ENCODE measurements at regions not wholly inside any gene's neighbourhood (a gene's known extent, or its start where the extent isn't known, plus 50 kb on each side); places are given as distances from the start of the nearest gene placed in this dataset.
"Not testable (repeated sequence)": the region's sequence is repeated elsewhere in the genome, so short reads cannot be mapped to it uniquely, and the experiment has no call there.

- no peaks in the 10 kb centered on the region for H3K27me3 Mint-ChIP-seq (ENCODE audit: low read depth)
- H3K4me1 Mint-ChIP-seq (ENCODE audit: low read depth) = no peaks in the 10 kb centered on the region
- peaks cover 2% of the 10 kb centered on the region for H3K36me3 Mint-ChIP-seq (ENCODE audit: low read depth)
- H3K9me3 Mint-ChIP-seq (ENCODE audit: low read depth) = peaks cover 17% of the 10 kb centered on the region
- TF ChIP-seq CTCF (IDR thresholded peaks at IDR 0.05) = no peak
- H3K4me3 Mint-ChIP-seq (ENCODE audit: unreplicated experiment) = no peak overlapping the region
- H3K27ac Mint-ChIP-seq (ENCODE audit: unreplicated experiment) = no peak overlapping the region
- DNase-seq (ENCODE audit: low spot score) = no peak
Observed at GRCh38 chrX:137930533-137930932, 364.6 kb downstream of the ZIC3 start.

GRCh38 chrX:137934214-137934613 is 368.3 kb downstream of the ZIC3 start:
- DNase-seq (ENCODE audit: low spot score) = not testable (repeated sequence)

GRCh38 chrX:137934887-137935286 is 369.0 kb downstream of the ZIC3 start:
- not testable (repeated sequence) for H3K4me1 Mint-ChIP-seq (ENCODE audit: low read depth); H3K36me3 Mint-ChIP-seq (ENCODE audit: low read depth); H3K27ac Mint-ChIP-seq (ENCODE audit: unreplicated experiment); H3K4me3 Mint-ChIP-seq (ENCODE audit: unreplicated experiment); H3K27me3 Mint-ChIP-seq (ENCODE audit: low read depth)
- H3K9me3 Mint-ChIP-seq (ENCODE audit: low read depth) = peaks cover 43% of the 10 kb centered on the region
- peak; percentile 42 for DNase-seq (ENCODE audit: low spot score)

More at GRCh38 chrX:137934214-137934613, 368.3 kb downstream of the ZIC3 start:
- not testable (repeated sequence) for H3K27ac Mint-ChIP-seq (ENCODE audit: unreplicated experiment); H3K4me1 Mint-ChIP-seq (ENCODE audit: low read depth); H3K4me3 Mint-ChIP-seq (ENCODE audit: unreplicated experiment); H3K36me3 Mint-ChIP-seq (ENCODE audit: low read depth); H3K27me3 Mint-ChIP-seq (ENCODE audit: low read depth)
- H3K9me3 Mint-ChIP-seq (ENCODE audit: low read depth) = peaks cover 38% of the 10 kb centered on the region

GRCh38 chrX:137945470-137945869 is 379.5 kb downstream of the ZIC3 start:
- H3K27ac Mint-ChIP-seq (ENCODE audit: unreplicated experiment) = no peak overlapping the region
- H3K27me3 Mint-ChIP-seq (ENCODE audit: low read depth) = no peaks in the 10 kb centered on the region
- H3K4me3 Mint-ChIP-seq (ENCODE audit: unreplicated experiment) = no peak overlapping the region
- DNase-seq (ENCODE audit: low spot score) = no peak
- peaks cover 37% of the 10 kb centered on the region for H3K9me3 Mint-ChIP-seq (ENCODE audit: low read depth)
- no peaks in the 10 kb centered on the region for H3K4me1 Mint-ChIP-seq (ENCODE audit: low read depth)
- TF ChIP-seq CTCF (IDR thresholded peaks at IDR 0.05) = no peak
- H3K36me3 Mint-ChIP-seq (ENCODE audit: low read depth) = no peaks in the 10 kb centered on the region

GRCh38 chrX:137969191-137969590 is 403.3 kb downstream of the ZIC3 start:
- no peaks in the 10 kb centered on the region for H3K4me1 Mint-ChIP-seq (ENCODE audit: low read depth)
- DNase-seq (ENCODE audit: low spot score) = no peak
- no peaks in the 10 kb centered on the region for H3K36me3 Mint-ChIP-seq (ENCODE audit: low read depth)
- no peak overlapping the region for H3K4me3 Mint-ChIP-seq (ENCODE audit: unreplicated experiment)
- peaks cover 35% of the 10 kb centered on the region for H3K9me3 Mint-ChIP-seq (ENCODE audit: low read depth)
- no peak for TF ChIP-seq CTCF (IDR thresholded peaks at IDR 0.05)
- H3K27me3 Mint-ChIP-seq (ENCODE audit: low read depth) = no peaks in the 10 kb centered on the region
- H3K27ac Mint-ChIP-seq (ENCODE audit: unreplicated experiment) = no peak overlapping the region

- peaks cover 13% of the 10 kb centered on the region for H3K9me3 Mint-ChIP-seq (ENCODE audit: low read depth)
- H3K27ac Mint-ChIP-seq (ENCODE audit: unreplicated experiment) = no peak overlapping the region
- no peaks in the 10 kb centered on the region for H3K4me1 Mint-ChIP-seq (ENCODE audit: low read depth)
- DNase-seq (ENCODE audit: low spot score) = no peak
- H3K27me3 Mint-ChIP-seq (ENCODE audit: low read depth) = no peaks in the 10 kb centered on the region
- TF ChIP-seq CTCF (IDR thresholded peaks at IDR 0.05) = no peak
- no peak overlapping the region for H3K4me3 Mint-ChIP-seq (ENCODE audit: unreplicated experiment)
- H3K36me3 Mint-ChIP-seq (ENCODE audit: low read depth) = no peaks in the 10 kb centered on the region
Observed at GRCh38 chrX:137982472-137983172, 416.7 kb downstream of the ZIC3 start.

Data from chondrocyte (in vitro differentiated cells).